WTC11 (cell line): ENCODE measurements at regions not wholly inside any gene's neighbourhood (a gene's known extent, or its start where the extent isn't known, plus 50 kb on each side); places are given as distances from the start of the nearest gene placed in this dataset.

ENCODE experiments used
- ATAC-seq: fragments of 200-7000 bp; cut with Tn5 transposase; 2 replicates; pipeline ENCODE4 v1.10.0; 2021; ENCODE audit warnings: mild to moderate bottlenecking, moderate library complexity
- CTCF ChIA-PET: fragments of 300-600 bp; sonication (Branson Sonifier 250); formaldehyde crosslinking; loops from one replicate; lab custom pipeline; 2021; ENCODE audit warnings: antibody characterized with exemption; lab: Charles Lee
- POLR2A ChIA-PET: fragments of 350-600 bp; sonication (Branson Sonifier 250); formaldehyde crosslinking; loops from one replicate; lab custom pipeline; 2021; ENCODE audit warnings: antibody characterized with exemption; lab: Charles Lee
- DNase-seq: peaks from one replicate; pipeline ENCODE4 v3.0.0; 2021; ENCODE audit warnings: low spot score
- H3K27ac Mint-ChIP-seq: 2 replicates; pipeline ENCODE4 v1.8.0; 2021; ENCODE audit warnings: mixed read lengths
- H3K27me3 Mint-ChIP-seq: 2 replicates; pipeline ENCODE4 v1.8.0; 2021; ENCODE audit warnings: low read depth, mild to moderate bottlenecking, moderate library complexity, mixed read lengths
- H3K36me3 Mint-ChIP-seq: 2 replicates; pipeline ENCODE4 v1.8.0; 2021; ENCODE audit warnings: mixed read lengths
- H3K4me1 Mint-ChIP-seq: 2 replicates; pipeline ENCODE4 v1.8.0; 2022; ENCODE audit warnings: mixed read lengths
- H3K4me3 Mint-ChIP-seq: 2 replicates; pipeline ENCODE4 v1.8.0; 2021; ENCODE audit warnings: mild to moderate bottlenecking, moderate library complexity, mixed read lengths
- H3K9me3 Mint-ChIP-seq: 2 replicates; pipeline ENCODE4 v1.8.0; 2021; ENCODE audit warnings: mixed read lengths
- AFF4 ChIP-seq: sonication (generic); formaldehyde crosslinking; IDR thresholded peaks from 2 replicates; pipeline ENCODE4 v1.8.1; 2023; ENCODE audit warnings: mild to moderate bottlenecking, missing genetic modification reagents, borderline replicate concordance
- ARID4B ChIP-seq: sonication (generic); formaldehyde crosslinking; IDR thresholded peaks from 2 replicates; pipeline ENCODE4 v1.8.0; 2023; ENCODE audit warnings: missing genetic modification reagents, mild to moderate bottlenecking, borderline replicate concordance
- ATF2 ChIP-seq: sonication (generic); formaldehyde crosslinking; IDR thresholded peaks from 2 replicates; pipeline ENCODE4 v1.8.1; 2022; ENCODE audit warnings: low read depth, missing genetic modification reagents, borderline replicate concordance
- CDX4 ChIP-seq: fragments of 250-450 bp; sonication (Bioruptor Pico); IDR thresholded peaks from 2 replicates; pipeline ENCODE4 v1.9.0; 2021; ENCODE audit warnings: moderate library complexity, mild to moderate bottlenecking, inconsistent platforms, borderline replicate concordance
- CTCF ChIP-seq: fragments of 200-600 bp; IDR thresholded peaks from 2 replicates; pipeline ENCODE4 v1.8.0; 2022; ENCODE audit warnings: antibody characterized with exemption
- ESRRA ChIP-seq: sonication (generic); formaldehyde crosslinking; IDR thresholded peaks from 2 replicates; pipeline ENCODE4 v1.8.1; 2022; ENCODE audit warnings: mild to moderate bottlenecking, missing genetic modification reagents, borderline replicate concordance
- GTF2I ChIP-seq: fragments of 250-450 bp; sonication (Bioruptor Pico); conservative IDR thresholded peaks from 2 replicates; pipeline ENCODE4 v1.4.0; 2021; ENCODE audit warnings: mild to moderate bottlenecking
- SMAD4 ChIP-seq: sonication (generic); formaldehyde crosslinking; IDR thresholded peaks from 2 replicates; pipeline ENCODE4 v1.8.0; 2022; ENCODE audit warnings: mild to moderate bottlenecking, missing genetic modification reagents
- SOX15 ChIP-seq: fragments of 250-450 bp; sonication (Bioruptor Pico); IDR thresholded peaks from 2 replicates; pipeline ENCODE4 v1.9.0; 2021; ENCODE audit warnings: mild to moderate bottlenecking
- TEAD1 ChIP-seq: sonication (generic); formaldehyde crosslinking; IDR thresholded peaks from 2 replicates; pipeline ENCODE4 v1.8.0; 2022; ENCODE audit warnings: mild to moderate bottlenecking, missing genetic modification reagents
- ZNF512 ChIP-seq: sonication (generic); formaldehyde crosslinking; IDR thresholded peaks from 2 replicates; pipeline ENCODE4 v1.8.1; 2022; ENCODE audit warnings: missing genetic modification reagents, borderline replicate concordance

- TF ChIP-seq ARID4B (CRISPR knock-in tag) = no peak
- no peak for TF ChIP-seq TEAD1 (CRISPR knock-in tag)
- no peak for TF ChIP-seq CDX4 (CRISPR knock-in tag)
- no peak for TF ChIP-seq ATF2 (CRISPR knock-in tag)
- TF ChIP-seq SMAD4 (CRISPR knock-in tag) = no peak
- no peak for TF ChIP-seq AFF4 (CRISPR knock-in tag)
- TF ChIP-seq, all 79 proteins: peak for 0
These were observed 77.8 kb downstream of the SLITRK1 start (continued) for GRCh38 chr13:83804356-83804962.

GRCh38 chr13:83798731-83799130 is 83.5 kb downstream of the SLITRK1 start:
- H3K27me3 Mint-ChIP-seq = no peaks in the 10 kb centered on the region
- ATAC-seq = no peak
- POLR2A ChIA-PET = no interaction called here
- no peaks in the 10 kb centered on the region for H3K9me3 Mint-ChIP-seq
- H3K36me3 Mint-ChIP-seq = no peaks in the 10 kb centered on the region
- TF ChIP-seq GTF2I (CRISPR knock-in tag) = no peak
- TF ChIP-seq ESRRA = no peak
- no peak for TF ChIP-seq SOX15 (CRISPR knock-in tag)
- no peak for TF ChIP-seq CTCF
- TF ChIP-seq ZNF512 (CRISPR knock-in tag) = no peak
- TF ChIP-seq, all 79 proteins: peak for 0
- no peaks in the 10 kb centered on the region for H3K4me1 Mint-ChIP-seq
- H3K4me3 Mint-ChIP-seq = no peak overlapping the region
- CTCF ChIA-PET = no interaction called here
- no peak for DNase-seq
- H3K27ac Mint-ChIP-seq = no peak overlapping the region
